H1 (cell line): ENCODE measurements at regions not wholly inside any gene's neighbourhood (a gene's known extent, or its start where the extent isn't known, plus 50 kb on each side); places are given as distances from the start of the nearest gene placed in this dataset.

ENCODE experiments used
- CTCF ChIA-PET: fragments of 300-600 bp; sonication (Branson Sonifier 250); formaldehyde crosslinking; loops from one replicate; lab custom pipeline; 2021; ENCODE audit not compliant: partially characterized antibody; lab: Charles Lee
- POLR2A ChIA-PET: fragments of 300-600 bp; sonication (Branson Sonifier 250); formaldehyde crosslinking; loops from one replicate; lab custom pipeline; 2021; ENCODE audit warnings: inconsistent platforms; ENCODE audit not compliant: partially characterized antibody; lab: Charles Lee
- DNase-seq, 2 experiments: peaks; one replicate each; pipeline versions ENCODE4 v3.0.0 to v3.0.0-alpha.2; 2010 to 2022; ENCODE audit warnings: low spot score in 2 of 2, low read depth in 1 of 2, mixed read lengths in 1 of 2
- FAIRE-seq: peaks from 2 replicates; lab custom pipeline; 2011; peaks lifted over from hg19 to GRCh38; lab: Jason Lieb, UNC
- H2AFZ ChIP-seq: 2 replicates; pipeline ENCODE4 v1.8.1; 2012; ENCODE audit warnings: low read length, inconsistent platforms
- H2AK5ac ChIP-seq: 2 replicates; pipeline ENCODE4 v1.6.1; 2013; ENCODE audit warnings: low read depth, low read length
- H2BK120ac ChIP-seq: replicated peaks from 2 replicates; pipeline ENCODE3; 2013; ENCODE audit warnings: low read depth, low read length, inconsistent platforms
- H2BK12ac ChIP-seq: 2 replicates; pipeline ENCODE4 v1.6.1; 2013; ENCODE audit warnings: low read depth, low read length
- H2BK15ac ChIP-seq: 2 replicates; pipeline ENCODE4 v1.6.1; 2013; ENCODE audit warnings: low read length
- H2BK20ac ChIP-seq: 2 replicates; pipeline ENCODE4 v1.6.1; 2013; ENCODE audit warnings: low read length
- H2BK5ac ChIP-seq: 2 replicates; pipeline ENCODE4 v1.6.1; 2013; ENCODE audit warnings: low read depth, low read length
- H3K14ac ChIP-seq: 2 replicates; pipeline ENCODE4 v1.6.1; 2013; ENCODE audit warnings: inconsistent platforms; ENCODE audit not compliant: insufficient read length
- H3K18ac ChIP-seq: 2 replicates; pipeline ENCODE4 v1.6.1; 2013; ENCODE audit warnings: low read length; ENCODE audit errors: extremely low read depth
- H3K23ac ChIP-seq: 2 replicates; pipeline ENCODE4 v1.6.1; 2013; ENCODE audit warnings: inconsistent platforms; ENCODE audit not compliant: insufficient read length
- H3K23me2 ChIP-seq: 2 replicates; pipeline ENCODE4 v1.6.1; 2013; ENCODE audit warnings: low read depth, low read length
- H3K27ac ChIP-seq: 2 replicates; pipeline ENCODE4 v1.6.1; 2011; ENCODE audit warnings: low read depth, low read length, inconsistent platforms
- H3K27me3 ChIP-seq, 4 experiments: replicated peaks in 1 of 4; 1 replicate in 1 of 4; 2 replicates in 3 of 4; pipeline versions ENCODE4 v1.6.1 to v1.8.1; 2011 to 2013; ENCODE audit warnings: low read length in 3 of 4, mild to moderate bottlenecking in 3 of 4, inconsistent platforms in 2 of 4, mixed read lengths in 2 of 4, moderate library complexity in 1 of 4; ENCODE audit not compliant: control insufficient read depth in 3 of 4, insufficient read depth in 3 of 4; ENCODE audit errors: extremely low read depth in 1 of 4
- H3K36me3 ChIP-seq, 4 experiments: 2 replicates each; pipeline versions ENCODE4 v1.6.1 to v1.8.1; 2011 to 2013; ENCODE audit warnings: mild to moderate bottlenecking in 4 of 4, low read length in 3 of 4, moderate library complexity in 2 of 4, control low read depth in 1 of 4, inconsistent platforms in 1 of 4; ENCODE audit not compliant: insufficient read depth in 4 of 4, control insufficient read depth in 2 of 4
- H3K4ac ChIP-seq: replicated peaks from 2 replicates; pipeline ENCODE3; 2013; ENCODE audit warnings: low read length, low read depth, mixed read lengths, inconsistent platforms; ENCODE audit not compliant: insufficient read length
- H3K4me1 ChIP-seq, 4 experiments: replicated peaks in 1 of 4; 1 replicate in 1 of 4; 2 replicates in 3 of 4; pipeline versions ENCODE4 v1.6.1 to v1.8.1; 2011 to 2013; ENCODE audit warnings: low read length in 3 of 4, inconsistent platforms in 2 of 4, mixed read lengths in 1 of 4; ENCODE audit not compliant: insufficient read depth in 4 of 4, control insufficient read depth in 3 of 4
- H3K4me2 ChIP-seq, 2 experiments: 2 replicates each; pipeline versions ENCODE4 v1.6.1 to v1.8.1; 2011 to 2013; ENCODE audit warnings: low read depth in 2 of 2, low read length in 2 of 2, control low read depth in 1 of 2, inconsistent platforms in 1 of 2, mild to moderate bottlenecking in 1 of 2; ENCODE audit not compliant: insufficient read depth in 1 of 2
- H3K4me3 ChIP-seq, 4 experiments: fragments of 200-600, 300-600 bp in 1 of 4; sonication (generic), shearing (Covaris generic), sonication (Bioruptor Twin) in 1 of 4; 2 replicates each; pipeline versions ENCODE4 v1.5.1 to v1.8.1; 2011 to 2016; ENCODE audit warnings: low read length in 4 of 4, low read depth in 3 of 4, control low read depth in 2 of 4, inconsistent platforms in 2 of 4, mild to moderate bottlenecking in 2 of 4, mixed read lengths in 1 of 4, moderate library complexity in 1 of 4; ENCODE audit not compliant: insufficient read depth in 2 of 4; ENCODE audit errors: extremely low read depth in 1 of 4
- H3K56ac ChIP-seq: replicated peaks from 2 replicates; pipeline ENCODE3; 2013; ENCODE audit warnings: low read depth, mild to moderate bottlenecking, mixed read lengths, low read length, inconsistent platforms; ENCODE audit not compliant: insufficient read length
- H3K79me1 ChIP-seq: 2 replicates; pipeline ENCODE4 v1.6.1; 2013; ENCODE audit warnings: low read depth, low read length, control low read depth
- H3K79me2 ChIP-seq, 2 experiments: 2 replicates each; pipeline versions ENCODE4 v1.6.1 to v1.8.1; 2012 to 2013; ENCODE audit warnings: low read length in 2 of 2, mild to moderate bottlenecking in 2 of 2, inconsistent platforms in 1 of 2; ENCODE audit not compliant: insufficient read depth in 2 of 2, control insufficient read depth in 1 of 2
- H3K9ac ChIP-seq, 4 experiments: replicated peaks in 1 of 4; 1 replicate in 1 of 4; 2 replicates in 3 of 4; pipeline versions ENCODE4 v1.6.1 to v1.8.1; 2011 to 2013; ENCODE audit warnings: low read depth in 3 of 4, low read length in 3 of 4, control low read depth in 2 of 4, mild to moderate bottlenecking in 2 of 4, moderate library complexity in 2 of 4, inconsistent platforms in 1 of 4; ENCODE audit errors: extremely low read depth in 1 of 4
- H3K9me3 ChIP-seq, 2 experiments: 2 replicates each; pipeline versions ENCODE4 v1.6.1 to v1.8.1; 2012 to 2013; ENCODE audit warnings: mild to moderate bottlenecking in 2 of 2, moderate library complexity in 2 of 2, control low read depth in 1 of 2, inconsistent platforms in 1 of 2, low read depth in 1 of 2, low read length in 1 of 2, mixed read lengths in 1 of 2; ENCODE audit not compliant: insufficient read depth in 2 of 2
- H4K20me1 ChIP-seq, 2 experiments: replicated peaks in 1 of 2; 2 replicates each; pipeline versions ENCODE3 to v1.8.1; 2011 to 2013; ENCODE audit warnings: inconsistent platforms in 2 of 2, low read length in 2 of 2, mild to moderate bottlenecking in 1 of 2; ENCODE audit not compliant: insufficient read depth in 2 of 2, control insufficient read depth in 1 of 2
- H4K5ac ChIP-seq: 2 replicates; pipeline ENCODE4 v1.6.1; 2013; ENCODE audit warnings: low read length, low read depth, mixed read lengths, inconsistent platforms; ENCODE audit not compliant: insufficient read length
- H4K8ac ChIP-seq: 2 replicates; pipeline ENCODE4 v1.8.0; 2013; ENCODE audit warnings: mild to moderate bottlenecking, moderate library complexity, low read length, inconsistent platforms; ENCODE audit not compliant: insufficient read depth; ENCODE audit errors: extremely low read depth
- H4K91ac ChIP-seq: replicated peaks from 2 replicates; pipeline ENCODE3; 2013; ENCODE audit warnings: low read length, mixed read lengths, inconsistent platforms; ENCODE audit not compliant: insufficient read length
- BRCA1 ChIP-seq: IDR thresholded peaks from 2 replicates; pipeline ENCODE4 v1.6.1; 2012; ENCODE audit warnings: low read depth, low read length, improper control_type of control experiment
- CHD2 ChIP-seq: IDR thresholded peaks from 2 replicates; pipeline ENCODE4 v1.6.1; 2012; ENCODE audit warnings: low read length, improper control_type of control experiment
- EGR1 ChIP-seq: IDR thresholded peaks from 2 replicates; pipeline ENCODE4 v1.6.1; 2011; ENCODE audit warnings: low read depth, low read length, borderline replicate concordance
- FOSL1 ChIP-seq: IDR thresholded peaks from 2 replicates; pipeline ENCODE4 v1.6.1; 2011; ENCODE audit warnings: mild to moderate bottlenecking, low read depth, low read length, moderate library complexity; ENCODE audit not compliant: insufficient read depth
- KDM1A ChIP-seq: fragments of 200-600, 300-600 bp; sonication (generic); IDR thresholded peaks from 2 replicates; pipeline ENCODE4 v1.7.1; 2016; ENCODE audit warnings: mild to moderate bottlenecking, low read length, borderline replicate concordance
- RFX5 ChIP-seq: IDR thresholded peaks from 2 replicates; pipeline ENCODE4 v1.6.1; 2011; ENCODE audit warnings: low read depth, low read length, improper control_type of control experiment, borderline replicate concordance
- SP2 ChIP-seq: IDR thresholded peaks from 2 replicates; pipeline ENCODE4 v1.6.1; 2012; ENCODE audit warnings: mild to moderate bottlenecking, low read length, inconsistent platforms
- WGBS, 2 experiments: shearing (Covaris generic) in 1 of 2; methylation state at CpG; one replicate each; pipeline versions ENCODE4 v1.1.6 to v1.1.7; 2013 to 2015; ENCODE audit warnings: low lambda C conversion rate in 2 of 2, mixed read lengths in 2 of 2, inconsistent platforms in 1 of 2, low coverage in 1 of 2, missing lambda C conversion rate in 1 of 2; ENCODE audit not compliant: insufficient replicate concordance in 2 of 2, insufficient coverage in 1 of 2, insufficient read length in 1 of 2; ENCODE audit errors: extremely low coverage in 1 of 2, missing lambda C conversion rate in 1 of 2; 5-methylcytosine and 5-hydroxymethylcytosine counted together
- TF ChIP-seq, protein P1 (sequence below): IDR thresholded peaks from 2 replicates; pipeline ENCODE4 v1.6.1; 2011; ENCODE audit warnings: low read length, improper control_type of control experiment

DNA sequence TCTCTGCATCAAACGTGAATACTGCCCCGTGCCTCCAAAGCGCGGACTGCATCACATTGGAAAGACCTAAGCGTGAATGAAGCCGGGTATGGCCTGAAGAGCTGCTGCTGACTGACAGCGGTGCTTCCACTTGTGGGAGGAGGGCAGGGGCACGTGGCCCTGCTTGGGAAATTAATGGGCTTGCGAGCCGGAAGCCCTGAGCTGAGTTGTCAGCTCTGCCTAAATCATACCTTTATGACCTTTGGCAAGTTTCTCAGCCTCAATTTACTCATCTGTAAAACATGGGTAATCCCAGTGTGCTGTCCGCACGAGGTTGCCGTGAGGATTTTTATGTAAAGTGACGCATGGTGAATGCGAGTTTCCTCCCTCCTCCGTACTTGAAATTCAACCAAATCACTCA lies 67.0 kb upstream of the FOXQ1 start:
- Histone ChIP-seq H3K79me1 (no peaks in the 10 kb centered on the region), H3K4me2 (no peak overlapping the region), H3K4me1 (peaks cover 0 to 6% (median 0%) of the 10 kb centered on the region in 4 experiments; a peak in 1 of 7 replicates), H2BK12ac (no peak overlapping the region), H3K36me3 (no peaks in the 10 kb centered on the region), H3K79me2 (no peaks in the 10 kb centered on the region), H3K27me3 (no peaks in the 10 kb centered on the region), H4K20me1 (no peaks in the 10 kb centered on the region), H3K9ac (no peak overlapping the region), H3K9me3 (no peaks in the 10 kb centered on the region), H3K23ac (no peak overlapping the region), H2BK20ac (no peak overlapping the region), H3K18ac (no peak overlapping the region), H2AFZ (no peak overlapping the region), H3K4ac (no peak overlapping the region), H2BK5ac (no peak overlapping the region), H4K91ac (no peak overlapping the region), H2BK120ac (no peak overlapping the region), H3K27ac (no peak overlapping the region), H3K4me3 (no peak overlapping the region), H4K5ac (no peak overlapping the region), H3K14ac (no peak overlapping the region), H3K56ac (no peak overlapping the region), H3K23me2 (no peaks in the 10 kb centered on the region), H4K8ac (no peak overlapping the region), H2AK5ac (no peak overlapping the region), H2BK15ac (no peak overlapping the region)
- ChIA-PET CTCF (interaction anchor here (0.6 to 1.0 kb wide), 2 partner anchors 66 to 220 kb away, joined by 3 to 4 read pairs; no protein-coding TSS in a partner anchor), POLR2A (no interaction called here)
- FAIRE-seq (no peak), DNase-seq (peak in 1 of 2 experiments; percentile 39)
- 92% methylated on average over 16 of the region's 16 CpGs; no CpG with 5 or more reads in 1 of the 2 experiments for whole genome bisulfite sequencing, 2 experiments
- TF ChIP-seq BRCA1 (no peak), EGR1 (no peak), KDM1A (no peak), CHD2 (no peak), RFX5 (no peak), FOSL1 (no peak), SP2 (no peak)
- TF ChIP-seq, protein P1, sequence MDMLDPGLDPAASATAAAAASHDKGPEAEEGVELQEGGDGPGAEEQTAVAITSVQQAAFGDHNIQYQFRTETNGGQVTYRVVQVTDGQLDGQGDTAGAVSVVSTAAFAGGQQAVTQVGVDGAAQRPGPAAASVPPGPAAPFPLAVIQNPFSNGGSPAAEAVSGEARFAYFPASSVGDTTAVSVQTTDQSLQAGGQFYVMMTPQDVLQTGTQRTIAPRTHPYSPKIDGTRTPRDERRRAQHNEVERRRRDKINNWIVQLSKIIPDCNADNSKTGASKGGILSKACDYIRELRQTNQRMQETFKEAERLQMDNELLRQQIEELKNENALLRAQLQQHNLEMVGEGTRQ, result no peak
